ENCODE measurements at regions not wholly inside any gene's neighbourhood (a gene's known extent, or its start where the extent isn't known, plus 50 kb on each side); places are given as distances from the start of the nearest gene placed in this dataset.

GRCh38 chr21:23712166-23712565, 1895.1 kb downstream of the MRPL39 start:
- Histone ChIP-seq H4K20me1 (ENCODE audit: insufficient read depth, low read length) (no peaks in the 10 kb centered on the region), H3K36me3 (ENCODE audit: insufficient read depth, low read length) (no peaks in the 10 kb centered on the region), H3K9me3 (ENCODE audit: insufficient read depth, low read depth, low read length) (no peaks in the 10 kb centered on the region), H3K9ac (ENCODE audit: low read length) (no peak overlapping the region), H3K4me3 (ENCODE audit: insufficient read depth, low read depth, low read length) (no peak overlapping the region), H3K4me2 (ENCODE audit: low read length) (no peak overlapping the region), H3K79me2 (ENCODE audit: insufficient read depth, low read length) (no peaks in the 10 kb centered on the region), H3K4me1 (ENCODE audit: insufficient read depth, low read length) (no peaks in the 10 kb centered on the region), H2AFZ (ENCODE audit: low read depth, low read length) (no peak overlapping the region), H3K27ac (ENCODE audit: low read depth, low read length) (no peak overlapping the region), H3K27me3 (ENCODE audit: insufficient read depth, low read length) (no peaks in the 10 kb centered on the region)
- Mint-ChIP-seq H3K27me3 (ENCODE audit: low read depth, unreplicated experiment) (no peaks in the 10 kb centered on the region), H3K27ac (ENCODE audit: unreplicated experiment) (no peak overlapping the region), H3K4me3 (ENCODE audit: unreplicated experiment) (no peak overlapping the region), H3K9me3 (ENCODE audit: unreplicated experiment) (peaks cover 2% of the 10 kb centered on the region), H3K4me1 (ENCODE audit: low read depth, unreplicated experiment) (no peaks in the 10 kb centered on the region), H3K36me3 (ENCODE audit: low read depth, unreplicated experiment) (no peaks in the 10 kb centered on the region)
- no peak for FAIRE-seq
- no peak for DNase-seq (ENCODE audit: low read depth)
- TF ChIP-seq, protein P1, sequence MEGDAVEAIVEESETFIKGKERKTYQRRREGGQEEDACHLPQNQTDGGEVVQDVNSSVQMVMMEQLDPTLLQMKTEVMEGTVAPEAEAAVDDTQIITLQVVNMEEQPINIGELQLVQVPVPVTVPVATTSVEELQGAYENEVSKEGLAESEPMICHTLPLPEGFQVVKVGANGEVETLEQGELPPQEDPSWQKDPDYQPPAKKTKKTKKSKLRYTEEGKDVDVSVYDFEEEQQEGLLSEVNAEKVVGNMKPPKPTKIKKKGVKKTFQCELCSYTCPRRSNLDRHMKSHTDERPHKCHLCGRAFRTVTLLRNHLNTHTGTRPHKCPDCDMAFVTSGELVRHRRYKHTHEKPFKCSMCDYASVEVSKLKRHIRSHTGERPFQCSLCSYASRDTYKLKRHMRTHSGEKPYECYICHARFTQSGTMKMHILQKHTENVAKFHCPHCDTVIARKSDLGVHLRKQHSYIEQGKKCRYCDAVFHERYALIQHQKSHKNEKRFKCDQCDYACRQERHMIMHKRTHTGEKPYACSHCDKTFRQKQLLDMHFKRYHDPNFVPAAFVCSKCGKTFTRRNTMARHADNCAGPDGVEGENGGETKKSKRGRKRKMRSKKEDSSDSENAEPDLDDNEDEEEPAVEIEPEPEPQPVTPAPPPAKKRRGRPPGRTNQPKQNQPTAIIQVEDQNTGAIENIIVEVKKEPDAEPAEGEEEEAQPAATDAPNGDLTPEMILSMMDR (IDR thresholded peaks at IDR 0.05; ENCODE audit: insufficient read depth, low read depth, low read length), result no peak
- no peak for TF ChIP-seq EZH2 (IDR thresholded peaks at IDR 0.05; ENCODE audit: insufficient read depth, low read length)

DNA sequence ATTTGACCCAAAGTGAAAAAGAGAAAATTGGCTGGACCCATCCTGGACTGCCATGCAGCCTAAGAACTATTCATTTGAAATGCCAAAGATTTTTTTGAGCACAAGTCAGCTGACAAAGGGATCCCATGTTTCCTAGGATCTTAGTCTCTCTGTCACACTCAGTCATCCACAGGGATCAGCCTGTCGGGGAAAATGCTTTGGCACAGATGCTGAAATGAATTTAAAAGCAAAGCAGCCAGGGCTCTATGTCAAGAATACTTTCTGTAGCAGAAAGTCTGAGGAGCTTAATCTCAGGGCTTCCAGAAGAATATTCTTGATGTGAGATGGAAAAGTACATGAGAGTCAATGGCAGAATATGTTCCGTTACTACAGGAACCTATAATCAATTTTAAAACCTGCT, 1900.8 kb downstream of the MRPL39 start:
- H3K4me2 ChIP-seq (ENCODE audit: low read length), result no peak overlapping the region
- FAIRE-seq, result no peak
- H3K4me3 Mint-ChIP-seq (ENCODE audit: unreplicated experiment), result no peak overlapping the region
- H3K27me3 Mint-ChIP-seq (ENCODE audit: low read depth, unreplicated experiment), result no peaks in the 10 kb centered on the region
- H3K27ac Mint-ChIP-seq (ENCODE audit: unreplicated experiment), result no peak overlapping the region
- no peaks in the 10 kb centered on the region for H3K4me1 Mint-ChIP-seq (ENCODE audit: low read depth, unreplicated experiment)
- H3K36me3 Mint-ChIP-seq (ENCODE audit: low read depth, unreplicated experiment), result no peaks in the 10 kb centered on the region
- H3K9me3 ChIP-seq (ENCODE audit: insufficient read depth, low read depth, low read length), result no peaks in the 10 kb centered on the region
- no peaks in the 10 kb centered on the region for H3K9me3 Mint-ChIP-seq (ENCODE audit: unreplicated experiment)
- H3K4me1 ChIP-seq (ENCODE audit: insufficient read depth, low read length), result no peaks in the 10 kb centered on the region
- no peaks in the 10 kb centered on the region for H4K20me1 ChIP-seq (ENCODE audit: insufficient read depth, low read length)
- H2AFZ ChIP-seq (ENCODE audit: low read depth, low read length), result no peak overlapping the region
- H3K27me3 ChIP-seq (ENCODE audit: insufficient read depth, low read length), result no peaks in the 10 kb centered on the region
- H3K79me2 ChIP-seq (ENCODE audit: insufficient read depth, low read length), result no peaks in the 10 kb centered on the region
- DNase-seq (ENCODE audit: low read depth), result no peak
- no peak overlapping the region for H3K4me3 ChIP-seq (ENCODE audit: insufficient read depth, low read depth, low read length)
- TF ChIP-seq, protein P1 (IDR thresholded peaks at IDR 0.05; ENCODE audit: insufficient read depth, low read depth, low read length), result no peak
- TF ChIP-seq EZH2 (IDR thresholded peaks at IDR 0.05; ENCODE audit: insufficient read depth, low read length), result no peak
- H3K27ac ChIP-seq (ENCODE audit: low read depth, low read length), result no peak overlapping the region
- no peaks in the 10 kb centered on the region for H3K36me3 ChIP-seq (ENCODE audit: insufficient read depth, low read length)
- H3K9ac ChIP-seq (ENCODE audit: low read length), result no peak overlapping the region

- Histone ChIP-seq H3K4me2 (ENCODE audit: low read length) (no peak overlapping the region), H2AFZ (ENCODE audit: low read depth, low read length) (no peak overlapping the region), H3K27me3 (ENCODE audit: insufficient read depth, low read length) (no peaks in the 10 kb centered on the region), H3K9ac (ENCODE audit: low read length) (no peak overlapping the region), H3K79me2 (ENCODE audit: insufficient read depth, low read length) (no peaks in the 10 kb centered on the region), H4K20me1 (ENCODE audit: insufficient read depth, low read length) (no peaks in the 10 kb centered on the region), H3K4me1 (ENCODE audit: insufficient read depth, low read length) (no peaks in the 10 kb centered on the region), H3K36me3 (ENCODE audit: insufficient read depth, low read length) (no peaks in the 10 kb centered on the region), H3K9me3 (ENCODE audit: insufficient read depth, low read depth, low read length) (peaks cover 4% of the 10 kb centered on the region), H3K4me3 (ENCODE audit: insufficient read depth, low read depth, low read length) (no peak overlapping the region), H3K27ac (ENCODE audit: low read depth, low read length) (no peak overlapping the region)
- Mint-ChIP-seq H3K9me3 (ENCODE audit: unreplicated experiment) (peaks cover 12% of the 10 kb centered on the region), H3K4me1 (ENCODE audit: low read depth, unreplicated experiment) (no peaks in the 10 kb centered on the region), H3K4me3 (ENCODE audit: unreplicated experiment) (no peak overlapping the region), H3K27me3 (ENCODE audit: low read depth, unreplicated experiment) (no peaks in the 10 kb centered on the region), H3K36me3 (ENCODE audit: low read depth, unreplicated experiment) (no peaks in the 10 kb centered on the region), H3K27ac (ENCODE audit: unreplicated experiment) (no peak overlapping the region)
- DNase-seq (ENCODE audit: low read depth) (no peak), FAIRE-seq (no peak)
- TF ChIP-seq EZH2 (IDR thresholded peaks at IDR 0.05; ENCODE audit: insufficient read depth, low read length), result no peak
- TF ChIP-seq, protein P1 (IDR thresholded peaks at IDR 0.05; ENCODE audit: insufficient read depth, low read depth, low read length), result no peak
Measured at GRCh38 chr21:23699402-23699801, 1907.9 kb downstream of the MRPL39 start.

All from astrocyte (in vitro differentiated cells and primary cell).